ENCODE measurements at regions not wholly inside any gene's neighbourhood (a gene's known extent, or its start where the extent isn't known, plus 50 kb on each side); places are given as distances from the start of the nearest gene placed in this dataset.

GRCh38 chr3:95883801-95884200 lies 930.6 kb upstream of the EPHA6 start:
- no peaks in the 10 kb centered on the region for H3K36me3 ChIP-seq (ENCODE audit: control insufficient read depth, insufficient read depth, low read length)
- TF ChIP-seq, protein P1, sequence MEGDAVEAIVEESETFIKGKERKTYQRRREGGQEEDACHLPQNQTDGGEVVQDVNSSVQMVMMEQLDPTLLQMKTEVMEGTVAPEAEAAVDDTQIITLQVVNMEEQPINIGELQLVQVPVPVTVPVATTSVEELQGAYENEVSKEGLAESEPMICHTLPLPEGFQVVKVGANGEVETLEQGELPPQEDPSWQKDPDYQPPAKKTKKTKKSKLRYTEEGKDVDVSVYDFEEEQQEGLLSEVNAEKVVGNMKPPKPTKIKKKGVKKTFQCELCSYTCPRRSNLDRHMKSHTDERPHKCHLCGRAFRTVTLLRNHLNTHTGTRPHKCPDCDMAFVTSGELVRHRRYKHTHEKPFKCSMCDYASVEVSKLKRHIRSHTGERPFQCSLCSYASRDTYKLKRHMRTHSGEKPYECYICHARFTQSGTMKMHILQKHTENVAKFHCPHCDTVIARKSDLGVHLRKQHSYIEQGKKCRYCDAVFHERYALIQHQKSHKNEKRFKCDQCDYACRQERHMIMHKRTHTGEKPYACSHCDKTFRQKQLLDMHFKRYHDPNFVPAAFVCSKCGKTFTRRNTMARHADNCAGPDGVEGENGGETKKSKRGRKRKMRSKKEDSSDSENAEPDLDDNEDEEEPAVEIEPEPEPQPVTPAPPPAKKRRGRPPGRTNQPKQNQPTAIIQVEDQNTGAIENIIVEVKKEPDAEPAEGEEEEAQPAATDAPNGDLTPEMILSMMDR (IDR thresholded peaks at IDR 0.05; ENCODE audit: insufficient read depth, low read length, poor library complexity, severe bottlenecking), result no peak
- H3K27me3 ChIP-seq (ENCODE audit: control insufficient read depth, insufficient read depth, low read length), result no peaks in the 10 kb centered on the region
- DNase-seq (ENCODE audit: low read depth), result no peak
- no peak overlapping the region for H3K4me3 ChIP-seq (ENCODE audit: low read depth, low read length)

DNA sequence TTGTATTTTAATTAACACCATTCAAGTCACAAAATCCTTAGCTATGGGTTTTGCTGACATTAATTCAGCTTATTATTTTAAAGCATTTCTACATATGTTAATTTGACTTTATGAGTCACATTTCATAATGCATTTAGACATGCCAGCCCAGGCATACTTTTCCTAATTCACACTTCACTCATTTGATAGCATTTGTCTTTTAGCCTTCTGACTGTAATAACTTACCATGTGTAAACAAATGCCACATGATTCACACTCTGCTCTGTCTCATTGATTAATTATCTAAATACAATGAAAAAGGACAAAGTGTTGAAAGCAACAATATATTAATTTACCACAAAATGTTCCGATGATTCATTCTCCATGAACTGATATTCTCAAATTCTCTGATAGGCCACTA lies 927.8 kb upstream of the EPHA6 start:
- no peak for DNase-seq (ENCODE audit: low read depth)
- Histone ChIP-seq H3K36me3 (ENCODE audit: control insufficient read depth, insufficient read depth, low read length) (no peaks in the 10 kb centered on the region), H3K4me3 (ENCODE audit: low read depth, low read length) (no peak overlapping the region), H3K27me3 (ENCODE audit: control insufficient read depth, insufficient read depth, low read length) (no peaks in the 10 kb centered on the region)
- TF ChIP-seq, protein P1 (IDR thresholded peaks at IDR 0.05; ENCODE audit: insufficient read depth, low read length, poor library complexity, severe bottlenecking), result no peak

DNA sequence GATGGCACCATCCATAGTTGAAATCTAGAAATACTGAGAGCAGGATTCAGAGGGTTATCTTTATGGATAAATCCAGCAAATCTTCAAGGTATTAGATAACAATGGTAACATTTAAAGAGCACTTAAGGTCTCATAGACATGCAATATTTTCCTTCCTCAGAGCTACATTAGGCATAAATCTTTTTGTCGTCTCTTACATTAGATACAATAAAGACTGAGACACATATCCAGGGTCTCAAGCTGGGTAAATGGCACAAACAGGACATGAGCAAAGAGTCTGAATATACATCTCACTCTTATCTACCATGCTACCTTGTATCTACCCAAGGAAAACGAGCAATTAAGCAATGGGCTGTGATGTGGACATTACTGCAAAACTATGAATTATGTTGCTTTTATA lies 927.3 kb upstream of the EPHA6 start:
- TF ChIP-seq, protein P1 (IDR thresholded peaks at IDR 0.05; ENCODE audit: insufficient read depth, low read length, poor library complexity, severe bottlenecking), result no peak
- H3K27me3 ChIP-seq (ENCODE audit: control insufficient read depth, insufficient read depth, low read length), result no peaks in the 10 kb centered on the region
- H3K4me3 ChIP-seq (ENCODE audit: low read depth, low read length), result no peak overlapping the region
- no peaks in the 10 kb centered on the region for H3K36me3 ChIP-seq (ENCODE audit: control insufficient read depth, insufficient read depth, low read length)
- DNase-seq (ENCODE audit: low read depth), result no peak

DNA sequence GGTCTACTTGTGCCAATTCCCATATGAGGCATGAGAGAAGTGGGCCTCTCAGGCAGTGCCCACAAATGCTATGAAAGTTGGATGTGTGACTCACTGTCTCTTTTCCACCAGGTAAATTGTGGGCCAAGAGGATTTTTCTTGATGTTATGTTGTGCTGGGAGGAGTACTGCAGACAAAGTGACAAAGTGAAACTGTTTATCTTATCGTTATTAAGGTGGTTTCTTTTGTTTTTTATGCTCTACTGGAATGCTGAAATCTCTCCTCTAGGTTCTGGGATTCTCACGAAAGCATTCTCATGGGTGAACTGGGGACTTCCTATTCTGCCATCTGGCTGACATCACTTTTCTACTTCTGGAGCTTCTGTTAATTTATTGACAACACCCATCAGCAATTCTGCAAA lies 919.6 kb upstream of the EPHA6 start:
- Histone ChIP-seq H3K4me3 (ENCODE audit: low read depth, low read length) (no peak overlapping the region), H3K36me3 (ENCODE audit: control insufficient read depth, insufficient read depth, low read length) (no peaks in the 10 kb centered on the region), H3K27me3 (ENCODE audit: control insufficient read depth, insufficient read depth, low read length) (no peaks in the 10 kb centered on the region)
- no peak for DNase-seq (ENCODE audit: low read depth)
- TF ChIP-seq, protein P1 (IDR thresholded peaks at IDR 0.05; ENCODE audit: insufficient read depth, low read length, poor library complexity, severe bottlenecking), result no peak

- Histone ChIP-seq H3K4me3 (ENCODE audit: low read depth, low read length) (no peak overlapping the region), H3K36me3 (ENCODE audit: control insufficient read depth, insufficient read depth, low read length) (no peaks in the 10 kb centered on the region), H3K27me3 (ENCODE audit: control insufficient read depth, insufficient read depth, low read length) (no peaks in the 10 kb centered on the region)
- no peak for DNase-seq (ENCODE audit: low read depth)
- TF ChIP-seq, protein P1 (IDR thresholded peaks at IDR 0.05; ENCODE audit: insufficient read depth, low read length, poor library complexity, severe bottlenecking), result no peak
Observed at GRCh38 chr3:95899494-95899893, 914.9 kb upstream of the EPHA6 start.

DNA sequence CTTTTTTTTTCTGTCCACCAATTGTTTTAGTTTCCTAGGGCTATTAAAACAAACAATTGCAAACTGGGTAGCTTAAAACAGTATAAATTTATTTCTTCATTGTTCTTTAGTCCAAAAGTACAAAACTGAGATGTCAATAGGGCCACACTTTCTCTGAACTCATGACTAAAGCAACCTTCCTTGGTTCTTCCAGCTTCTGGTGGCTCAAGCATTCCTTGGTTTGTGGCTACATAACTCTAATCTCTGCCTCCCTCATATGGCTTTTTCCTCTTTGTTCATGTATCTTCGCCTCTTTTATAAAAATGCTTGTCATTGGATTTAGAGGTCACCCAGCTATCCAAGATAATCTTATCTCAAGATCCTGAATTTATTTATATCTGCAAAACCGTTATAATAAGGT lies 914.5 kb upstream of the EPHA6 start:
- TF ChIP-seq, protein P1 (IDR thresholded peaks at IDR 0.05; ENCODE audit: insufficient read depth, low read length, poor library complexity, severe bottlenecking), result no peak
- no peaks in the 10 kb centered on the region for H3K27me3 ChIP-seq (ENCODE audit: control insufficient read depth, insufficient read depth, low read length)
- DNase-seq (ENCODE audit: low read depth), result no peak
- H3K36me3 ChIP-seq (ENCODE audit: control insufficient read depth, insufficient read depth, low read length), result no peaks in the 10 kb centered on the region
- no peak overlapping the region for H3K4me3 ChIP-seq (ENCODE audit: low read depth, low read length)

All from kidney epithelial cell (primary cell).